Testis (tissue), 2 donors: ENCODE measurements at regions not wholly inside any gene's neighbourhood (a gene's known extent, or its start where the extent isn't known, plus 50 kb on each side); places are given as distances from the start of the nearest gene placed in this dataset.

ENCODE experiments used
- CTCF ChIP-seq, 3 experiments: fragments of 450-650 bp in 2 of 3; fragments of 200-600 bp in 1 of 3; sonication (generic) in 1 of 3; IDR thresholded peaks; one replicate each; pipeline ENCODE4 v1.5.1; 2016 to 2019; ENCODE audit warnings: antibody characterized with exemption in 3 of 3, mild to moderate bottlenecking in 2 of 3, moderate library complexity in 1 of 3
- POLR2A ChIP-seq: fragments of 450-650 bp; IDR thresholded peaks from one replicate; pipeline ENCODE4 v1.6.1; 2017; ENCODE audit warnings: antibody characterized with exemption, mild to moderate bottlenecking, moderate library complexity

- TF ChIP-seq CTCF (IDR thresholded peaks at IDR 0.05), result no peak
- TF ChIP-seq POLR2A, result no peak
Measured at GRCh38 chr15:88717382-88718031, 78.7 kb downstream of the ISG20 start.
